ENCODE measurements at regions not wholly inside any gene's neighbourhood (a gene's known extent, or its start where the extent isn't known, plus 50 kb on each side); places are given as distances from the start of the nearest gene placed in this dataset.

- no peaks in the 10 kb centered on the region for H3K27me3 ChIP-seq (ENCODE audit: control insufficient read depth, extremely low read depth, insufficient read depth, low read length)
- no peaks in the 10 kb centered on the region for H4K20me1 ChIP-seq (ENCODE audit: control insufficient read depth, extremely low read depth, insufficient read depth, low read length)
- H3K9me1 ChIP-seq (ENCODE audit: control insufficient read depth, extremely low read depth, insufficient read depth, low read length) = no peaks in the 10 kb centered on the region
- no peaks in the 10 kb centered on the region for H3K36me3 ChIP-seq (ENCODE audit: control insufficient read depth in 2 of 2, extremely low read depth in 1 of 2, insufficient read depth in 2 of 2, low read length in 2 of 2)
- FAIRE-seq (no peak), DNase-seq (ENCODE audit: low read depth, low spot score) (no peak)
- peaks cover 1% of the 10 kb centered on the region for H3K9me3 ChIP-seq (ENCODE audit: control insufficient read depth, low read depth, low read length)
- H2AFZ ChIP-seq (ENCODE audit: control insufficient read depth, low read length) = no peak overlapping the region
- no peaks in the 10 kb centered on the region for H3K4me1 ChIP-seq (ENCODE audit: control insufficient read depth, extremely low read depth, insufficient read depth, low read length)
- H3K4me3 ChIP-seq (ENCODE audit: control insufficient read depth in 2 of 3, extremely low read depth in 1 of 3, insufficient read depth in 2 of 3, low read depth in 1 of 3, low read length in 3 of 3) = no peak overlapping the region
- H3K79me2 ChIP-seq (ENCODE audit: control insufficient read depth, insufficient read depth, low read length) = no peaks in the 10 kb centered on the region
- H3K27ac ChIP-seq (ENCODE audit: control insufficient read depth, insufficient read depth, low read length) = no peak overlapping the region
- TF ChIP-seq EZH2 (IDR thresholded peaks at IDR 0.05; ENCODE audit: low read length) (no peak), CTCF (optimal IDR thresholded peaks at IDR 0.05 in 1 of 3, IDR thresholded peaks at IDR 0.05 in 1 of 3, conservative IDR thresholded peaks at IDR 0.05 in 1 of 3; ENCODE audit: extremely low read depth in 1 of 3, insufficient read depth in 2 of 3, low read length in 3 of 3) (no peak)
- dilution Hi-C loops (cut with MboI; ENCODE audit: extremely low pct_ligation_motif_present, low sequenced_read_pairs) = no loop called here
- H3K4me2 ChIP-seq (ENCODE audit: control insufficient read depth, extremely low read depth, insufficient read depth, low read depth, low read length) = no peak overlapping the region
- H3K9ac ChIP-seq (ENCODE audit: control insufficient read depth, extremely low read depth, insufficient read depth, low read length) = no peak overlapping the region
These were observed 191.8 kb downstream of the TMEM114 start for GRCh38 chr16:8398548-8398947.

DNA sequence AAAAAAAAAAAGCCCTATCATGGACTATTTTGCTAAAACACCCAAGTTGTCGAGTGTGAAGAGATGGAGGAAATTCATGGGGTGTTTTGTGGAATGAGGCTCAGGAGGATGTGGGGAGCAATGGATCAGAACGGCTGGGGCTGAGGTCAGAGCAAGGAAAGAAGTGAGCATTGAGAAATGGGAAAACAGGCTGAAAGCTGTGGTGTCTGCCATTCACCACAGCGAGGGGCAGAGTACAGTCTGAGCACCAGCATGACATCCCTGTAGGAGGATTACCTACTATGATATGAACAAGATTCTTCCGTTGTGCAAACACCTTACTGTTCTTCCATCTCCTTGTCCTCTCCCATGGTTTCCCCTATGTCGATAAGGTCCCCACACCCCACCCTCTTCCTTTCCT, 193.1 kb downstream of the TMEM114 start:
- DNase-seq (ENCODE audit: low read depth, low spot score) (no peak), FAIRE-seq (no peak)
- H3K79me2 ChIP-seq (ENCODE audit: control insufficient read depth, insufficient read depth, low read length) = no peaks in the 10 kb centered on the region
- no peak overlapping the region for H3K4me3 ChIP-seq (ENCODE audit: control insufficient read depth in 2 of 3, extremely low read depth in 1 of 3, insufficient read depth in 2 of 3, low read depth in 1 of 3, low read length in 3 of 3)
- no peaks in the 10 kb centered on the region for H3K4me1 ChIP-seq (ENCODE audit: control insufficient read depth, extremely low read depth, insufficient read depth, low read length)
- no peak for TF ChIP-seq EZH2 (IDR thresholded peaks at IDR 0.05; ENCODE audit: low read length)
- no peaks in the 10 kb centered on the region for H3K36me3 ChIP-seq (ENCODE audit: control insufficient read depth in 2 of 2, extremely low read depth in 1 of 2, insufficient read depth in 2 of 2, low read length in 2 of 2)
- H3K4me2 ChIP-seq (ENCODE audit: control insufficient read depth, extremely low read depth, insufficient read depth, low read depth, low read length) = no peak overlapping the region
- H2AFZ ChIP-seq (ENCODE audit: control insufficient read depth, low read length) = no peak overlapping the region
- H3K9ac ChIP-seq (ENCODE audit: control insufficient read depth, extremely low read depth, insufficient read depth, low read length) = no peak overlapping the region
- H3K9me3 ChIP-seq (ENCODE audit: control insufficient read depth, low read depth, low read length) = no peaks in the 10 kb centered on the region
- no peak overlapping the region for H3K27ac ChIP-seq (ENCODE audit: control insufficient read depth, insufficient read depth, low read length)
- no peaks in the 10 kb centered on the region for H3K27me3 ChIP-seq (ENCODE audit: control insufficient read depth, extremely low read depth, insufficient read depth, low read length)
- H3K9me1 ChIP-seq (ENCODE audit: control insufficient read depth, extremely low read depth, insufficient read depth, low read length) = no peaks in the 10 kb centered on the region
- no peaks in the 10 kb centered on the region for H4K20me1 ChIP-seq (ENCODE audit: control insufficient read depth, extremely low read depth, insufficient read depth, low read length)
- dilution Hi-C loops (cut with MboI; ENCODE audit: extremely low pct_ligation_motif_present, low sequenced_read_pairs) = no loop called here

DNA sequence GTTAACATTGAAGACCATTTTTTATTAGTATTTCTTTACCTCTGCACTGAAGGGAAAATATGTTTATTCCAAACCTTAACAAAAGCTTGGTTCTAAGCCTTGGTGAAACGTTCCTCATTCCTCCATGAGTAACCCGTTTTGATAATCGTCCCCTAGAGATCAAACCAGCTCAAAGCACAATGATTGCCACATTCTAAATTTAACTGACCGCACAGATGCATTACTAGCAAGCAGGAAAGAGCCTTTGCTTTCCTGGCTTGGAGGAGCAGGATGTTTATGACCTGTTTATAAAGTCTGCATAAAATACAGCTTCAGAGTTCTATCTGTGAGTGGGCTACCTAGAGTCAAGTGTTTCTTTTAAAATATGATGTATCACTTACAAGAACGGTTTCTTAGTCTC, 193.8 kb downstream of the TMEM114 start:
- Histone ChIP-seq H3K9me3 (ENCODE audit: control insufficient read depth, low read depth, low read length) (no peaks in the 10 kb centered on the region), H3K9ac (ENCODE audit: control insufficient read depth, extremely low read depth, insufficient read depth, low read length) (no peak overlapping the region), H3K79me2 (ENCODE audit: control insufficient read depth, insufficient read depth, low read length) (no peaks in the 10 kb centered on the region), H3K27me3 (ENCODE audit: control insufficient read depth, extremely low read depth, insufficient read depth, low read length) (no peaks in the 10 kb centered on the region), H3K9me1 (ENCODE audit: control insufficient read depth, extremely low read depth, insufficient read depth, low read length) (no peaks in the 10 kb centered on the region), H3K4me1 (ENCODE audit: control insufficient read depth, extremely low read depth, insufficient read depth, low read length) (no peaks in the 10 kb centered on the region), H3K4me3 (ENCODE audit: control insufficient read depth in 2 of 3, extremely low read depth in 1 of 3, insufficient read depth in 2 of 3, low read depth in 1 of 3, low read length in 3 of 3) (no peak overlapping the region), H3K27ac (ENCODE audit: control insufficient read depth, insufficient read depth, low read length) (no peak overlapping the region), H2AFZ (ENCODE audit: control insufficient read depth, low read length) (no peak overlapping the region), H3K4me2 (ENCODE audit: control insufficient read depth, extremely low read depth, insufficient read depth, low read depth, low read length) (no peak overlapping the region), H4K20me1 (ENCODE audit: control insufficient read depth, extremely low read depth, insufficient read depth, low read length) (no peaks in the 10 kb centered on the region), H3K36me3 (ENCODE audit: control insufficient read depth in 2 of 2, extremely low read depth in 1 of 2, insufficient read depth in 2 of 2, low read length in 2 of 2) (no peaks in the 10 kb centered on the region)
- TF ChIP-seq EZH2 (IDR thresholded peaks at IDR 0.05; ENCODE audit: low read length) (no peak), CTCF (optimal IDR thresholded peaks at IDR 0.05 in 1 of 3, IDR thresholded peaks at IDR 0.05 in 1 of 3, conservative IDR thresholded peaks at IDR 0.05 in 1 of 3; ENCODE audit: extremely low read depth in 1 of 3, insufficient read depth in 2 of 3, low read length in 3 of 3) (no peak)
- FAIRE-seq = no peak
- no peak for DNase-seq (ENCODE audit: low read depth, low spot score)
- dilution Hi-C loops (cut with MboI; ENCODE audit: extremely low pct_ligation_motif_present, low sequenced_read_pairs) = no loop called here
